ENCODE measurements at regions not wholly inside any gene's neighbourhood (a gene's known extent, or its start where the extent isn't known, plus 50 kb on each side); places are given as distances from the start of the nearest gene placed in this dataset.
A peak's percentile ranks its signal among the peaks of the same experiment; 100 is the strongest.

- H3K27me3 ChIP-seq (ENCODE audit: insufficient read depth): no peaks in the 10 kb centered on the region
- Mint-ChIP-seq H3K27ac (no peak overlapping the region), H3K4me1 (no peaks in the 10 kb centered on the region; the same call in 2 of the 3 replicates)
Measured at GRCh38 chr5:17907094-17907493, 272.8 kb downstream of the TAF11L14 start.

More at GRCh38 chr5:17907094-17907493, 272.8 kb downstream of the TAF11L14 start:
- Mint-ChIP-seq H3K9me3 (peaks cover 14% of the 10 kb centered on the region; the same call in 2 of the 3 replicates), H3K27me3 (ENCODE audit: insufficient read depth, low read depth, poor library complexity) (no peaks in the 10 kb centered on the region), H3K36me3 (ENCODE audit: low read depth) (0 out of 3 replicates have a peak, but pooled peaks cover 4% of the 10 kb centered on the region), H3K4me3 (no peak overlapping the region)
- TF ChIP-seq, protein P1, sequence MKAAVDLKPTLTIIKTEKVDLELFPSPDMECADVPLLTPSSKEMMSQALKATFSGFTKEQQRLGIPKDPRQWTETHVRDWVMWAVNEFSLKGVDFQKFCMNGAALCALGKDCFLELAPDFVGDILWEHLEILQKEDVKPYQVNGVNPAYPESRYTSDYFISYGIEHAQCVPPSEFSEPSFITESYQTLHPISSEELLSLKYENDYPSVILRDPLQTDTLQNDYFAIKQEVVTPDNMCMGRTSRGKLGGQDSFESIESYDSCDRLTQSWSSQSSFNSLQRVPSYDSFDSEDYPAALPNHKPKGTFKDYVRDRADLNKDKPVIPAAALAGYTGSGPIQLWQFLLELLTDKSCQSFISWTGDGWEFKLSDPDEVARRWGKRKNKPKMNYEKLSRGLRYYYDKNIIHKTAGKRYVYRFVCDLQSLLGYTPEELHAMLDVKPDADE (IDR thresholded peaks at IDR 0.05): no peak
- no peak for TF ChIP-seq NANOG (IDR thresholded peaks at IDR 0.05; ENCODE audit: borderline replicate concordance)
- TF ChIP-seq EZH2 (IDR thresholded peaks at IDR 0.05; ENCODE audit: low read depth, unreplicated experiment): no peak
- no peak for TF ChIP-seq ZNF331 (CRISPR knock-in tag; IDR thresholded peaks at IDR 0.05; ENCODE audit: low read depth)
- TF ChIP-seq, protein P2, sequence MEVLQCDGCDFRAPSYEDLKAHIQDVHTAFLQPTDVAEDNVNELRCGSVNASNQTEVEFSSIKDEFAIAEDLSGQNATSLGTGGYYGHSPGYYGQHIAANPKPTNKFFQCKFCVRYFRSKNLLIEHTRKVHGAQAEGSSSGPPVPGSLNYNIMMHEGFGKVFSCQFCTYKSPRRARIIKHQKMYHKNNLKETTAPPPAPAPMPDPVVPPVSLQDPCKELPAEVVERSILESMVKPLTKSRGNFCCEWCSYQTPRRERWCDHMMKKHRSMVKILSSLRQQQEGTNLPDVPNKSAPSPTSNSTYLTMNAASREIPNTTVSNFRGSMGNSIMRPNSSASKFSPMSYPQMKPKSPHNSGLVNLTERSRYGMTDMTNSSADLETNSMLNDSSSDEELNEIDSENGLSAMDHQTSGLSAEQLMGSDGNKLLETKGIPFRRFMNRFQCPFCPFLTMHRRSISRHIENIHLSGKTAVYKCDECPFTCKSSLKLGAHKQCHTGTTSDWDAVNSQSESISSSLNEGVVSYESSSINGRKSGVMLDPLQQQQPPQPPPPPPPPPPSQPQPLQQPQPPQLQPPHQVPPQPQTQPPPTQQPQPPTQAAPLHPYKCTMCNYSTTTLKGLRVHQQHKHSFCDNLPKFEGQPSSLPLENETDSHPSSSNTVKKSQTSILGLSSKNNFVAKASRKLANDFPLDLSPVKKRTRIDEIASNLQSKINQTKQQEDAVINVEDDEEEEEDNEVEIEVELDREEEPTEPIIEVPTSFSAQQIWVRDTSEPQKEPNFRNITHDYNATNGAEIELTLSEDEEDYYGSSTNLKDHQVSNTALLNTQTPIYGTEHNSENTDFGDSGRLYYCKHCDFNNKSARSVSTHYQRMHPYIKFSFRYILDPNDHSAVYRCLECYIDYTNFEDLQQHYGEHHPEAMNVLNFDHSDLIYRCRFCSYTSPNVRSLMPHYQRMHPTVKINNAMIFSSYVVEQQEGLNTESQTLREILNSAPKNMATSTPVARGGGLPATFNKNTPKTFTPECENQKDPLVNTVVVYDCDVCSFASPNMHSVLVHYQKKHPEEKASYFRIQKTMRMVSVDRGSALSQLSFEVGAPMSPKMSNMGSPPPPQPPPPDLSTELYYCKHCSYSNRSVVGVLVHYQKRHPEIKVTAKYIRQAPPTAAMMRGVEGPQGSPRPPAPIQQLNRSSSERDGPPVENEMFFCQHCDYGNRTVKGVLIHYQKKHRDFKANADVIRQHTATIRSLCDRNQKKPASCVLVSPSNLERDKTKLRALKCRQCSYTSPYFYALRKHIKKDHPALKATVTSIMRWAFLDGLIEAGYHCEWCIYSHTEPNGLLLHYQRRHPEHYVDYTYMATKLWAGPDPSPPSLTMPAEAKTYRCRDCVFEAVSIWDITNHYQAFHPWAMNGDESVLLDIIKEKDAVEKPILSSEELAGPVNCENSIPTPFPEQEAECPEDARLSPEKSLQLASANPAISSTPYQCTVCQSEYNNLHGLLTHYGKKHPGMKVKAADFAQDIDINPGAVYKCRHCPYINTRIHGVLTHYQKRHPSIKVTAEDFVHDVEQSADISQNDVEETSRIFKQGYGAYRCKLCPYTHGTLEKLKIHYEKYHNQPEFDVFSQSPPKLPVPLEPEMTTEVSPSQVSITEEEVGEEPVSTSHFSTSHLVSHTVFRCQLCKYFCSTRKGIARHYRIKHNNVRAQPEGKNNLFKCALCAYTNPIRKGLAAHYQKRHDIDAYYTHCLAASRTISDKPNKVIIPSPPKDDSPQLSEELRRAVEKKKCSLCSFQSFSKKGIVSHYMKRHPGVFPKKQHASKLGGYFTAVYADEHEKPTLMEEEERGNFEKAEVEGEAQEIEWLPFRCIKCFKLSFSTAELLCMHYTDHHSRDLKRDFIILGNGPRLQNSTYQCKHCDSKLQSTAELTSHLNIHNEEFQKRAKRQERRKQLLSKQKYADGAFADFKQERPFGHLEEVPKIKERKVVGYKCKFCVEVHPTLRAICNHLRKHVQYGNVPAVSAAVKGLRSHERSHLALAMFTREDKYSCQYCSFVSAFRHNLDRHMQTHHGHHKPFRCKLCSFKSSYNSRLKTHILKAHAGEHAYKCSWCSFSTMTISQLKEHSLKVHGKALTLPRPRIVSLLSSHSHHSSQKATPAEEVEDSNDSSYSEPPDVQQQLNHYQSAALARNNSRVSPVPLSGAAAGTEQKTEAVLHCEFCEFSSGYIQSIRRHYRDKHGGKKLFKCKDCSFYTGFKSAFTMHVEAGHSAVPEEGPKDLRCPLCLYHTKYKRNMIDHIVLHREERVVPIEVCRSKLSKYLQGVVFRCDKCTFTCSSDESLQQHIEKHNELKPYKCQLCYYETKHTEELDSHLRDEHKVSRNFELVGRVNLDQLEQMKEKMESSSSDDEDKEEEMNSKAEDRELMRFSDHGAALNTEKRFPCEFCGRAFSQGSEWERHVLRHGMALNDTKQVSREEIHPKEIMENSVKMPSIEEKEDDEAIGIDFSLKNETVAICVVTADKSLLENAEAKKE (CRISPR knock-in tag; IDR thresholded peaks at IDR 0.05): no peak
- TF ChIP-seq, protein P3, sequence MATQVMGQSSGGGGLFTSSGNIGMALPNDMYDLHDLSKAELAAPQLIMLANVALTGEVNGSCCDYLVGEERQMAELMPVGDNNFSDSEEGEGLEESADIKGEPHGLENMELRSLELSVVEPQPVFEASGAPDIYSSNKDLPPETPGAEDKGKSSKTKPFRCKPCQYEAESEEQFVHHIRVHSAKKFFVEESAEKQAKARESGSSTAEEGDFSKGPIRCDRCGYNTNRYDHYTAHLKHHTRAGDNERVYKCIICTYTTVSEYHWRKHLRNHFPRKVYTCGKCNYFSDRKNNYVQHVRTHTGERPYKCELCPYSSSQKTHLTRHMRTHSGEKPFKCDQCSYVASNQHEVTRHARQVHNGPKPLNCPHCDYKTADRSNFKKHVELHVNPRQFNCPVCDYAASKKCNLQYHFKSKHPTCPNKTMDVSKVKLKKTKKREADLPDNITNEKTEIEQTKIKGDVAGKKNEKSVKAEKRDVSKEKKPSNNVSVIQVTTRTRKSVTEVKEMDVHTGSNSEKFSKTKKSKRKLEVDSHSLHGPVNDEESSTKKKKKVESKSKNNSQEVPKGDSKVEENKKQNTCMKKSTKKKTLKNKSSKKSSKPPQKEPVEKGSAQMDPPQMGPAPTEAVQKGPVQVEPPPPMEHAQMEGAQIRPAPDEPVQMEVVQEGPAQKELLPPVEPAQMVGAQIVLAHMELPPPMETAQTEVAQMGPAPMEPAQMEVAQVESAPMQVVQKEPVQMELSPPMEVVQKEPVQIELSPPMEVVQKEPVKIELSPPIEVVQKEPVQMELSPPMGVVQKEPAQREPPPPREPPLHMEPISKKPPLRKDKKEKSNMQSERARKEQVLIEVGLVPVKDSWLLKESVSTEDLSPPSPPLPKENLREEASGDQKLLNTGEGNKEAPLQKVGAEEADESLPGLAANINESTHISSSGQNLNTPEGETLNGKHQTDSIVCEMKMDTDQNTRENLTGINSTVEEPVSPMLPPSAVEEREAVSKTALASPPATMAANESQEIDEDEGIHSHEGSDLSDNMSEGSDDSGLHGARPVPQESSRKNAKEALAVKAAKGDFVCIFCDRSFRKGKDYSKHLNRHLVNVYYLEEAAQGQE (IDR thresholded peaks at IDR 0.05; ENCODE audit: unreplicated experiment): no peak
- TF ChIP-seq, protein P4, sequence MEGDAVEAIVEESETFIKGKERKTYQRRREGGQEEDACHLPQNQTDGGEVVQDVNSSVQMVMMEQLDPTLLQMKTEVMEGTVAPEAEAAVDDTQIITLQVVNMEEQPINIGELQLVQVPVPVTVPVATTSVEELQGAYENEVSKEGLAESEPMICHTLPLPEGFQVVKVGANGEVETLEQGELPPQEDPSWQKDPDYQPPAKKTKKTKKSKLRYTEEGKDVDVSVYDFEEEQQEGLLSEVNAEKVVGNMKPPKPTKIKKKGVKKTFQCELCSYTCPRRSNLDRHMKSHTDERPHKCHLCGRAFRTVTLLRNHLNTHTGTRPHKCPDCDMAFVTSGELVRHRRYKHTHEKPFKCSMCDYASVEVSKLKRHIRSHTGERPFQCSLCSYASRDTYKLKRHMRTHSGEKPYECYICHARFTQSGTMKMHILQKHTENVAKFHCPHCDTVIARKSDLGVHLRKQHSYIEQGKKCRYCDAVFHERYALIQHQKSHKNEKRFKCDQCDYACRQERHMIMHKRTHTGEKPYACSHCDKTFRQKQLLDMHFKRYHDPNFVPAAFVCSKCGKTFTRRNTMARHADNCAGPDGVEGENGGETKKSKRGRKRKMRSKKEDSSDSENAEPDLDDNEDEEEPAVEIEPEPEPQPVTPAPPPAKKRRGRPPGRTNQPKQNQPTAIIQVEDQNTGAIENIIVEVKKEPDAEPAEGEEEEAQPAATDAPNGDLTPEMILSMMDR (conservative IDR thresholded peaks at IDR 0.05; ENCODE audit: low read depth in 2 of 2): no peak
- no peak for TF ChIP-seq CREB1 (CRISPR knock-in tag; IDR thresholded peaks at IDR 0.05; ENCODE audit: low read depth)
- TF ChIP-seq JUNB (IDR thresholded peaks at IDR 0.05; ENCODE audit: unreplicated experiment): no peak
- TF ChIP-seq ZNF114 (CRISPR knock-in tag; IDR thresholded peaks at IDR 0.05): no peak
- no peak for TF ChIP-seq STAT1 (IDR thresholded peaks at IDR 0.05; ENCODE audit: unreplicated experiment)
- no peak for TF ChIP-seq EZH2phosphoT487 (IDR thresholded peaks at IDR 0.05; ENCODE audit: unreplicated experiment)
- TF ChIP-seq POLR2AphosphoS5 (IDR thresholded peaks at IDR 0.05; ENCODE audit: low read depth): no peak
- no peaks in the 10 kb centered on the region for H3K36me3 ChIP-seq (ENCODE audit: insufficient read depth)
- peak overlapping the region; percentile 28; the same call in 1 of the 2 replicates for H2AFZ ChIP-seq
- no peaks in the 10 kb centered on the region for H3K79me2 ChIP-seq (replicated peaks; ENCODE audit: insufficient read depth)
- no peak overlapping the region for H3K27ac ChIP-seq (ENCODE audit: low read depth)
- no peaks in the 10 kb centered on the region; the same call in 1 of the 2 replicates for H3K9me2 ChIP-seq (ENCODE audit: insufficient read depth)
- no peaks in the 10 kb centered on the region for H3K4me1 ChIP-seq (ENCODE audit: insufficient read depth)
- H3K4me3 ChIP-seq: no peak overlapping the region
- ATAC-seq: no peak
- H3F3A ChIP-seq (replicated peaks; ENCODE audit: low read depth): no peaks in the 10 kb centered on the region
- DNase-seq (ENCODE audit: low spot score): no peak
- H4K20me1 ChIP-seq (replicated peaks; ENCODE audit: insufficient read depth): no peaks in the 10 kb centered on the region
- H3K4me2 ChIP-seq: no peak overlapping the region
